ENCODE measurements at regions not wholly inside any gene's neighbourhood (a gene's known extent, or its start where the extent isn't known, plus 50 kb on each side); places are given as distances from the start of the nearest gene placed in this dataset.
A peak's percentile ranks its signal among the peaks of the same experiment; 100 is the strongest.

DNA sequence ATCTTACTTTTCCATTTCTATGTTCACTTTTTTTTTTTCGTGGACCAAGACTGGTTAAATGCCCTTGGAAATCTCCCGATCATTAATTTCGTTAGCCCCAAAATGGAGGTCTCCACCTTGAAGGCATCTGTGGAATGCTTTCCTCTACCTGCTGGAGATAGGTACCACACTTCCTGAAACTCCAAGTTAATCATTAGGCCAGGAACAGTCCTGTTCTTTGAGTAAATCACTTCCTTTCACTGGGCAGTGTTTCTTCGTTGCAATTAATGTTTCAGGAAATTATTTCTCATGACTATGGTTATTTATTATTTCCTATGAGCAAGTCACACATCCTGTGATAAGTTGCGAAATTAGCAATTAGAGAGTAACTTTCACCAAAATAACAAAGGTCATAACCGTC, 225.2 kb upstream of the LYPLAL1 start:
- no peak overlapping the region for H2AFZ ChIP-seq (ENCODE audit: low read length)
- H4K8ac ChIP-seq (ENCODE audit: low read depth, low read length) = no peak overlapping the region
- DNase-seq (ENCODE audit: low spot score) = no peak
- H3K4me2 ChIP-seq (ENCODE audit: insufficient read depth, low read length, poor library complexity, severe bottlenecking) = no peak overlapping the region
- no peaks in the 10 kb centered on the region for H3K79me1 ChIP-seq (ENCODE audit: low read depth, low read length)
- no peak overlapping the region for H3K27ac ChIP-seq (replicated peaks; ENCODE audit: low read length)
- H3K14ac ChIP-seq (ENCODE audit: low read length) = no peak overlapping the region
- no peak overlapping the region for H3K9ac ChIP-seq (ENCODE audit: low read depth, low read length, poor library complexity)
- no peak overlapping the region for H3K4me3 ChIP-seq (ENCODE audit: low read length in 2 of 2)
- no peak overlapping the region for H2BK120ac ChIP-seq (ENCODE audit: low read depth, low read length)
- no peak overlapping the region for H2AK5ac ChIP-seq (ENCODE audit: low read depth, low read length)
- no peaks in the 10 kb centered on the region for H3K9me3 ChIP-seq (replicated peaks in 1 of 2; ENCODE audit: control insufficient read depth in 2 of 2, insufficient read depth in 1 of 2, low read depth in 1 of 2, low read length in 2 of 2)
- H3K36me3 ChIP-seq (replicated peaks in 1 of 2; ENCODE audit: control insufficient read depth in 2 of 2, insufficient read depth in 2 of 2, low read length in 2 of 2) = no peaks in the 10 kb centered on the region
- H2BK15ac ChIP-seq (ENCODE audit: low read length) = no peak overlapping the region
- no peak overlapping the region for H2BK5ac ChIP-seq (ENCODE audit: low read length)
- H3K18ac ChIP-seq (ENCODE audit: low read length) = no peak overlapping the region
- no peak overlapping the region for H3K4ac ChIP-seq (ENCODE audit: low read length)
- no peaks in the 10 kb centered on the region for H3K27me3 ChIP-seq (ENCODE audit: control insufficient read depth in 3 of 3, insufficient read depth in 3 of 3, low read depth in 1 of 3, low read length in 3 of 3)
- H3K4me1 ChIP-seq (ENCODE audit: control insufficient read depth in 2 of 2, insufficient read depth in 1 of 2, low read depth in 1 of 2, low read length in 2 of 2) = peaks cover 0 to 5% of the 10 kb centered on the region in 2 donors
- H2BK12ac ChIP-seq (ENCODE audit: low read length) = no peak overlapping the region
- no CpG with 5 or more reads among the region's 6 CpGs for WGBS, 2 donors (ENCODE audit: extremely low coverage in 2 of 2, insufficient read length in 2 of 2, insufficient replicate concordance in 1 of 2)
- H4K91ac ChIP-seq (ENCODE audit: low read depth, low read length, poor library complexity) = no peak overlapping the region
- no peak overlapping the region for H3K23ac ChIP-seq (ENCODE audit: low read depth, low read length, poor library complexity)

DNA sequence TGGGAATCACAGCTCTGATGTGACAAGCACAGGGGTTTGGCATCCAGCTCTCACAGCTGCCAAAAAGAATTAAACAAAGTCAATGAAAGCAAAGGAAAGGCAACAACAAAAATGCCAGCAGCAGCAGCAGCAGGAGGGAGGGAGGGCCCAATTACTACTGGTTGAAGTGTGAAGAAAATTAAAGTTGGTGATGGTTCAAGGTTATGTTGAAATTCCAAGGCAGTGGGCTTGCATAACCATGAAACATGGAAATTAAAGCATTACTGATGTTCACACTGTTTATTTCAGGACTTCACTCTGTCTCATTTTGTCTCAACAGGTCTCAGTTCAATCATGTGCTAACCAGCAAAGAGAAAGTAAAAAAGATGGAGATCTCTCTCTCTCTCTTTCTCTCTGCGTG, 220.3 kb upstream of the LYPLAL1 start:
- Histone ChIP-seq H4K8ac (ENCODE audit: low read depth, low read length) (no peak overlapping the region), H3K18ac (ENCODE audit: low read length) (no peak overlapping the region), H3K27ac (replicated peaks; ENCODE audit: low read length) (peak overlapping the region; percentile 34), H3K4me1 (ENCODE audit: control insufficient read depth in 2 of 2, insufficient read depth in 1 of 2, low read depth in 1 of 2, low read length in 2 of 2) (peaks cover 0 to 5% of the 10 kb centered on the region in 2 donors), H4K91ac (ENCODE audit: low read depth, low read length, poor library complexity) (no peak overlapping the region), H3K4ac (ENCODE audit: low read length) (no peak overlapping the region), H2AK5ac (ENCODE audit: low read depth, low read length) (no peak overlapping the region), H3K79me1 (ENCODE audit: low read depth, low read length) (no peaks in the 10 kb centered on the region), H3K36me3 (replicated peaks in 1 of 2; ENCODE audit: control insufficient read depth in 2 of 2, insufficient read depth in 2 of 2, low read length in 2 of 2) (no peaks in the 10 kb centered on the region), H3K4me2 (ENCODE audit: insufficient read depth, low read length, poor library complexity, severe bottlenecking) (no peak overlapping the region), H2AFZ (ENCODE audit: low read length) (peak overlapping the region; percentile 57), H3K4me3 (ENCODE audit: low read length in 2 of 2) (no peak overlapping the region), H3K14ac (ENCODE audit: low read length) (no peak overlapping the region), H3K23ac (ENCODE audit: low read depth, low read length, poor library complexity) (no peak overlapping the region), H3K9me3 (replicated peaks in 1 of 2; ENCODE audit: control insufficient read depth in 2 of 2, insufficient read depth in 1 of 2, low read depth in 1 of 2, low read length in 2 of 2) (no peaks in the 10 kb centered on the region), H2BK12ac (ENCODE audit: low read length) (no peak overlapping the region), H2BK15ac (ENCODE audit: low read length) (no peak overlapping the region), H2BK5ac (ENCODE audit: low read length) (no peak overlapping the region), H3K9ac (ENCODE audit: low read depth, low read length, poor library complexity) (no peak overlapping the region), H2BK120ac (ENCODE audit: low read depth, low read length) (no peak overlapping the region), H3K27me3 (ENCODE audit: control insufficient read depth in 3 of 3, insufficient read depth in 3 of 3, low read depth in 1 of 3, low read length in 3 of 3) (no peaks in the 10 kb centered on the region)
- WGBS, 2 donors (ENCODE audit: extremely low coverage in 2 of 2, insufficient read length in 2 of 2, insufficient replicate concordance in 1 of 2) = no CpG with 5 or more reads among the region's 1 CpG
- no peak for DNase-seq (ENCODE audit: low spot score)

DNA sequence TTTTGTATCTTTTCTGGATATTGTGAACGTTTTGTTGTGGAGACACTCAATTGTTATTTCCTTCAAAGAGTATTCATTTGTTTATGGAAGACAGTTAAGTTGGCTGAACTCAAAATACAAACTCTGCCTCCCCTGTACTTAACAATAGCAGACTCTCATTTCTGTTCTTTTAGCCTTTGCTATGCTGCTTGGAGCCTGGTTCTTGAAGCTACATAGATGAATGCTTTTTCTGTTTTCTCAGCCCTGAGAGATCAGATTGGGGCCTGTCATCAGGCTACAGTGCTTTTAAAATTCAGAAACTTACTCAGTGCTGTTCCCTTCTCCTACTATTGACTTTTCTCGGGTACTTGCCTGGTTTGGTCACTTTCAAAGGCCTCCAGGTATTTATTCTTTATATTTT, 215.7 kb upstream of the LYPLAL1 start:
- no peak overlapping the region for H2BK15ac ChIP-seq (ENCODE audit: low read length)
- H2BK12ac ChIP-seq (ENCODE audit: low read length) = no peak overlapping the region
- H4K8ac ChIP-seq (ENCODE audit: low read depth, low read length) = no peak overlapping the region
- no peak overlapping the region for H3K9ac ChIP-seq (ENCODE audit: low read depth, low read length, poor library complexity)
- no peaks in the 10 kb centered on the region for H3K9me3 ChIP-seq (replicated peaks in 1 of 2; ENCODE audit: control insufficient read depth in 2 of 2, insufficient read depth in 1 of 2, low read depth in 1 of 2, low read length in 2 of 2)
- H3K23ac ChIP-seq (ENCODE audit: low read depth, low read length, poor library complexity) = no peak overlapping the region
- H3K4me3 ChIP-seq (ENCODE audit: low read length in 2 of 2) = no peak overlapping the region
- peak overlapping the region; percentile 77 for H2AFZ ChIP-seq (ENCODE audit: low read length)
- H3K4me1 ChIP-seq (ENCODE audit: control insufficient read depth in 2 of 2, insufficient read depth in 1 of 2, low read depth in 1 of 2, low read length in 2 of 2) = peaks cover 0 to 4% of the 10 kb centered on the region in 2 donors
- no peak overlapping the region for H2BK5ac ChIP-seq (ENCODE audit: low read length)
- DNase-seq (ENCODE audit: low spot score) = no peak
- H4K91ac ChIP-seq (ENCODE audit: low read depth, low read length, poor library complexity) = no peak overlapping the region
- no peak overlapping the region for H2BK120ac ChIP-seq (ENCODE audit: low read depth, low read length)
- H3K14ac ChIP-seq (ENCODE audit: low read length) = no peak overlapping the region
- H3K79me1 ChIP-seq (ENCODE audit: low read depth, low read length) = no peaks in the 10 kb centered on the region
- no peak overlapping the region for H3K4me2 ChIP-seq (ENCODE audit: insufficient read depth, low read length, poor library complexity, severe bottlenecking)
- no peak overlapping the region for H3K18ac ChIP-seq (ENCODE audit: low read length)
- no peak overlapping the region for H3K27ac ChIP-seq (replicated peaks; ENCODE audit: low read length)
- no CpG with 5 or more reads among the region's 2 CpGs for WGBS, 2 donors (ENCODE audit: extremely low coverage in 2 of 2, insufficient read length in 2 of 2, insufficient replicate concordance in 1 of 2)
- H2AK5ac ChIP-seq (ENCODE audit: low read depth, low read length) = no peak overlapping the region
- H3K36me3 ChIP-seq (replicated peaks in 1 of 2; ENCODE audit: control insufficient read depth in 2 of 2, insufficient read depth in 2 of 2, low read length in 2 of 2) = no peaks in the 10 kb centered on the region
- no peaks in the 10 kb centered on the region for H3K27me3 ChIP-seq (ENCODE audit: control insufficient read depth in 3 of 3, insufficient read depth in 3 of 3, low read depth in 1 of 3, low read length in 3 of 3)
- H3K4ac ChIP-seq (ENCODE audit: low read length) = no peak overlapping the region

DNA sequence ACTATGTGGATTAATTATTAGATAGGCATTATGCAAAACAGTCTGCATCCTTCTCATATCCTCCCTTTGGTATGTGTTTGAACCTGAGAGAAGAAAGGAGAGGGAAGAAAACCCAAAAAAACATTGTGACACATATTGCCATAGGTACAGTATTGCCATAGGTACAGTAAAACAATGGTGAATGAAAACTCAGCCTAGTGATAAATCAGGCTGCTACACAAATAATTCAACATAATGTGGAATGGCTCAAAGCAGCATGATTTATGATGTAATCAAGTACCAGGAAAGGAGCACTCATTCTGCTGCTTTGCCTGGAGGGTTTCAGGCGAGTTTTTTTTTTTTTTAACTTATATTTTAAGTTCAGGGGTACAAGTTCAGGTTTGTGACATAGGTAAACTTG, 213.9 kb upstream of the LYPLAL1 start:
- H3K23ac ChIP-seq (ENCODE audit: low read depth, low read length, poor library complexity) = no peak overlapping the region
- no peak overlapping the region for H3K9ac ChIP-seq (ENCODE audit: low read depth, low read length, poor library complexity)
- H3K9me3 ChIP-seq (replicated peaks in 1 of 2; ENCODE audit: control insufficient read depth in 2 of 2, insufficient read depth in 1 of 2, low read depth in 1 of 2, low read length in 2 of 2) = no peaks in the 10 kb centered on the region
- H3K4me3 ChIP-seq (ENCODE audit: low read length in 2 of 2) = no peak overlapping the region
- H3K14ac ChIP-seq (ENCODE audit: low read length) = no peak overlapping the region
- DNase-seq (ENCODE audit: low spot score) = no peak
- no peak overlapping the region for H2AK5ac ChIP-seq (ENCODE audit: low read depth, low read length)
- H3K36me3 ChIP-seq (replicated peaks in 1 of 2; ENCODE audit: control insufficient read depth in 2 of 2, insufficient read depth in 2 of 2, low read length in 2 of 2) = no peaks in the 10 kb centered on the region
- no peak overlapping the region for H3K4ac ChIP-seq (ENCODE audit: low read length)
- no peak overlapping the region for H2AFZ ChIP-seq (ENCODE audit: low read length)
- no peak overlapping the region for H3K27ac ChIP-seq (replicated peaks; ENCODE audit: low read length)
- H2BK15ac ChIP-seq (ENCODE audit: low read length) = no peak overlapping the region
- H3K4me1 ChIP-seq (ENCODE audit: control insufficient read depth in 2 of 2, insufficient read depth in 1 of 2, low read depth in 1 of 2, low read length in 2 of 2) = no peaks in the 10 kb centered on the region
- no peaks in the 10 kb centered on the region for H3K79me1 ChIP-seq (ENCODE audit: low read depth, low read length)
- H3K18ac ChIP-seq (ENCODE audit: low read length) = no peak overlapping the region
- H4K8ac ChIP-seq (ENCODE audit: low read depth, low read length) = no peak overlapping the region
- H3K27me3 ChIP-seq (ENCODE audit: control insufficient read depth in 3 of 3, insufficient read depth in 3 of 3, low read depth in 1 of 3, low read length in 3 of 3) = no peaks in the 10 kb centered on the region
- no peak overlapping the region for H4K91ac ChIP-seq (ENCODE audit: low read depth, low read length, poor library complexity)
- no CpG with 5 or more reads among the region's 1 CpG for WGBS, 2 donors (ENCODE audit: extremely low coverage in 2 of 2, insufficient read length in 2 of 2, insufficient replicate concordance in 1 of 2)
- no peak overlapping the region for H2BK120ac ChIP-seq (ENCODE audit: low read depth, low read length)
- H3K4me2 ChIP-seq (ENCODE audit: insufficient read depth, low read length, poor library complexity, severe bottlenecking) = no peak overlapping the region
- H2BK12ac ChIP-seq (ENCODE audit: low read length) = no peak overlapping the region
- H2BK5ac ChIP-seq (ENCODE audit: low read length) = no peak overlapping the region
